ENCODE measurements at regions not wholly inside any gene's neighbourhood (a gene's known extent, or its start where the extent isn't known, plus 50 kb on each side); places are given as distances from the start of the nearest gene placed in this dataset.

DNA sequence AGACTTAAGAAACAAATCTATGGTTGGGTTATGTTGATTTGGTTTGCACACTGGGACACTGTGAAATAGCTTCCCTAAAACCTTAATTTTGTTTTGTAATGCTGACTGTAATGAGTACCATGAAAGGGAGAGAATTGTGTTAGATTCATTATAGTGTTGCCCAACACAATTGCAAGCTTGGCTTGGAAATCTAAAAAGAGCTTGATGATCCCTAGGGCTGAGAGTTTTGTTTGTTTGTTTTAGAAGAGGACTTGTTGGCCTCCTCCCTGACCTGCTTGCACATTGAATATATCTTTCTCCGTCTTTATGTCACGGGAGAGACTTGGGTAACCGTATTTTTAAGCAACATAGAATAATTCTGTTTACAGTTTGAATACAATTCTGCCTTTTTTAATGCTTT is 410.1 kb downstream of the ARL4A start:
- Histone ChIP-seq H3K4me1 (peaks cover 0 to 3% (median 0%) of the 10 kb centered on the region in 12 donors), H3K27ac (no peak overlapping the region), H3K36me3 (no peaks in the 10 kb centered on the region), H3K9me3 (no peaks in the 10 kb centered on the region), H3K27me3 (no peaks in the 10 kb centered on the region), H3K4me3 (no peak overlapping the region)
- TF ChIP-seq POLR2A (IDR thresholded peaks at IDR 0.05): no peak
- TF ChIP-seq, protein P1, sequence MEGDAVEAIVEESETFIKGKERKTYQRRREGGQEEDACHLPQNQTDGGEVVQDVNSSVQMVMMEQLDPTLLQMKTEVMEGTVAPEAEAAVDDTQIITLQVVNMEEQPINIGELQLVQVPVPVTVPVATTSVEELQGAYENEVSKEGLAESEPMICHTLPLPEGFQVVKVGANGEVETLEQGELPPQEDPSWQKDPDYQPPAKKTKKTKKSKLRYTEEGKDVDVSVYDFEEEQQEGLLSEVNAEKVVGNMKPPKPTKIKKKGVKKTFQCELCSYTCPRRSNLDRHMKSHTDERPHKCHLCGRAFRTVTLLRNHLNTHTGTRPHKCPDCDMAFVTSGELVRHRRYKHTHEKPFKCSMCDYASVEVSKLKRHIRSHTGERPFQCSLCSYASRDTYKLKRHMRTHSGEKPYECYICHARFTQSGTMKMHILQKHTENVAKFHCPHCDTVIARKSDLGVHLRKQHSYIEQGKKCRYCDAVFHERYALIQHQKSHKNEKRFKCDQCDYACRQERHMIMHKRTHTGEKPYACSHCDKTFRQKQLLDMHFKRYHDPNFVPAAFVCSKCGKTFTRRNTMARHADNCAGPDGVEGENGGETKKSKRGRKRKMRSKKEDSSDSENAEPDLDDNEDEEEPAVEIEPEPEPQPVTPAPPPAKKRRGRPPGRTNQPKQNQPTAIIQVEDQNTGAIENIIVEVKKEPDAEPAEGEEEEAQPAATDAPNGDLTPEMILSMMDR (IDR thresholded peaks at IDR 0.05): no peak
- no peak for DNase-seq
- WGBS, 4 donors: 66 to 85% (median 74%) methylated on average over 3 of the region's 3 CpGs
- ATAC-seq: no peak
- intact Hi-C loops (cut with DNase I): no loop called here

DNA sequence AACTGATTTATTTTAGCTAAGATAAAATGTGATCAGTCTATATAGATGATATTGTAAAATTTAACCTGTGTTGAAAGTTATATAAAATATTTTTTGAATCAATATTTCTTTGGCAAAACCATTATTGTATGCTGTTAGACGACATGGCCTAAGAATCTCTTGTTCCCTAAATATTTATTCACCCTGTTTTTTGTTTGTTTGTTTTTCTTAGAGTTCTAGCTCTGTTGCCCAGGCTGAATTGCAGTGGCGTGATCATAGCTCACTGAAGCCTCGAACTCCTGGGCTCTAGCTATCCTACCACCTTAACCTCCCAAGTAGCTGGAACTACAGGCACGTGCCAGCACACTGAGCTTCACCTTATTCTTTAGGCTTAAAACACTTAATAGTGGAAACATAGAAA is 410.7 kb downstream of the ARL4A start:
- no peaks in the 10 kb centered on the region for H3K36me3 ChIP-seq
- no peak overlapping the region for H3K4me3 ChIP-seq
- TF ChIP-seq, protein P1 (IDR thresholded peaks at IDR 0.05): no peak
- TF ChIP-seq POLR2A (IDR thresholded peaks at IDR 0.05): no peak
- ATAC-seq: no peak
- no peaks in the 10 kb centered on the region for H3K4me1 ChIP-seq
- H3K27me3 ChIP-seq: no peaks in the 10 kb centered on the region
- H3K27ac ChIP-seq: no peak overlapping the region
- 91 to 94% (median 92%) methylated on average over 4 of the region's 4 CpGs for WGBS, 4 donors
- no peaks in the 10 kb centered on the region for H3K9me3 ChIP-seq
- DNase-seq: no peak
- intact Hi-C loops (cut with DNase I): no loop called here

DNA sequence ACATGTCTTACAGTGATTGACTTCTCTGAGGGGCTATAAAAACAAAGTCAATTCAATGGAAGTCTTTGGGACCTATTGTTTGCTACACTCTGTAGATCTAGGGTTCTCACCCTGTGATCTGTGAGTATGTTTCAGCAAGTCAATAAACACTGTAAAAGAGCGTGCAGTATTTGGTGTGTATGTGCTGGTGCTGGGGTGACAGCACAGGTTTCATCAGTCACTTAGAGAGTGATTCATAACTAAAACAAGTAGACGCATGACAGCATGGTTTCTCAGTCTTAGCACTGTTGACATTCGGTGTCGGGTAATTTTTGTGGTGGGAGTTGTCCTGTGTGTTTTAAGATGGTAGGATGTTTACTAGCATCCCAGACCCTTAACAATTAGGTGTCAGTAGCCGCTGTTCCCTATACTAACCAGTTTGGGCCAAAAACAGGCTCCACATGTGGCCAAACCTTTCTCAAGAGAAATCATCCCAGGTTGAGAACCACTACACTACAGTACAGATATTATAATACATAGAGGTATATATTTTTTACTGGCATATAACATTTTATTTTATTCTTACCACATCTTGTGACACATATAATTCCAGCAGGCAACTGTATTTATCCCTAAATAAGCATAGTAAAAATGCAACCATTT is 411.8 kb downstream of the ARL4A start:
- intact Hi-C loops (cut with DNase I): no loop called here
- Histone ChIP-seq H3K27ac (no peak overlapping the region), H3K4me1 (no peaks in the 10 kb centered on the region), H3K9me3 (no peaks in the 10 kb centered on the region), H3K36me3 (no peaks in the 10 kb centered on the region), H3K4me3 (no peak overlapping the region), H3K27me3 (no peaks in the 10 kb centered on the region)
- 81 to 91% (median 88%) methylated on average over 5 of the region's 5 CpGs for WGBS, 4 donors
- TF ChIP-seq, protein P1 (IDR thresholded peaks at IDR 0.05): no peak
- TF ChIP-seq POLR2A (IDR thresholded peaks at IDR 0.05): no peak
- ATAC-seq: no peak
- no peak for DNase-seq

DNA sequence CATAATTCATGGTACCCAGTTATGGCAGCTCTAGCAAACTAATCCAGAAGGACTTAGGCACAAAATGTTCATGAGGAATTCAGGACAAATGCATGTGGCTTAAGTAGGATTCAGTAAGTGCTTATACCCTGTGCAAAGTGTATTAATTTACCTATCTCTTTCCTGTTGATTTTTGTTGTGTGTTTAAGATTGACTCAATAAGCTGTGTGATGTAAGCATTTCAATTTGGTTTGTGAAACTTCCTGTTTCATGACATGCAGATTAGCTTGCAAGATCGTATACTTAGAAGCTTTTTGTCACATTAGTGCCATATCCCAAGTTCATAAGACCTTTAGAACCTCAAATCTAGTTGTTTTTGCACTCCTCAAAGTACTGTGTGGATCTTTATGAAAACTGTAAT is 416.7 kb downstream of the ARL4A start:
- intact Hi-C loops (cut with DNase I): no loop called here
- Histone ChIP-seq H3K27ac (no peak overlapping the region), H3K4me3 (no peak overlapping the region), H3K36me3 (no peaks in the 10 kb centered on the region), H3K9me3 (no peaks in the 10 kb centered on the region), H3K4me1 (no peaks in the 10 kb centered on the region), H3K27me3 (no peaks in the 10 kb centered on the region)
- DNase-seq (no peak), ATAC-seq (no peak)
- TF ChIP-seq POLR2A (IDR thresholded peaks at IDR 0.05): no peak
- TF ChIP-seq, protein P1 (IDR thresholded peaks at IDR 0.05): no peak
- 65 to 82% (median 76%) methylated on average over 1 of the region's 1 CpG for WGBS, 4 donors

Data from heart left ventricle (tissue), 16 donors.